Suprapubic skin (tissue), 3 donors: ENCODE measurements at regions not wholly inside any gene's neighbourhood (a gene's known extent, or its start where the extent isn't known, plus 50 kb on each side); places are given as distances from the start of the nearest gene placed in this dataset.

Source experiments
- CTCF ChIP-seq, 2 donors: fragments of 200-600 bp in 1 of 2; fragments of 450-650 bp in 1 of 2; sonication (generic) in 1 of 2; IDR thresholded peaks; one replicate each; pipeline ENCODE4 v1.5.1; 2016 to 2019; ENCODE audit warnings: antibody characterized with exemption in 2 of 2, mild to moderate bottlenecking in 1 of 2, moderate library complexity in 1 of 2
- POLR2A ChIP-seq, 2 donors: fragments of 450-650 bp; IDR thresholded peaks; one replicate each; pipeline ENCODE4 v1.6.1; 2017; ENCODE audit warnings: antibody characterized with exemption in 2 of 2, mild to moderate bottlenecking in 2 of 2, moderate library complexity in 2 of 2

GRCh38 chr6:9796827-9797226 lies 618.0 kb downstream of the TFAP2A start:
- TF ChIP-seq CTCF (IDR thresholded peaks at IDR 0.05) (no peak), POLR2A (IDR thresholded peaks at IDR 0.05) (no peak)
